ENCODE measurements at regions not wholly inside any gene's neighbourhood (a gene's known extent, or its start where the extent isn't known, plus 50 kb on each side); places are given as distances from the start of the nearest gene placed in this dataset.
"Not testable (repeated sequence)": the region's sequence is repeated elsewhere in the genome, so short reads cannot be mapped to it uniquely, and the experiment has no call there.

GRCh38 chr1:29417147-29417858, 181.0 kb downstream of the PTPRU start:
- DNase-seq (ENCODE audit: extremely low read depth, low read depth): no peak

- no peak for DNase-seq (ENCODE audit: extremely low read depth, low read depth)
These were observed 180.2 kb downstream of the PTPRU start for GRCh38 chr1:29416267-29417146.

- no peak for DNase-seq (ENCODE audit: extremely low read depth, low read depth)
These were observed 179.5 kb downstream of the PTPRU start for GRCh38 chr1:29415861-29416260.

GRCh38 chr1:29415156-29415830, 179.0 kb downstream of the PTPRU start:
- no peak for DNase-seq (ENCODE audit: extremely low read depth, low read depth)

GRCh38 chr1:29414086-29414485, 177.8 kb downstream of the PTPRU start:
- no peak for DNase-seq (ENCODE audit: extremely low read depth, low read depth)

GRCh38 chr1:29413661-29414060, 177.3 kb downstream of the PTPRU start:
- no peak for DNase-seq (ENCODE audit: extremely low read depth, low read depth)

- no peak for DNase-seq (ENCODE audit: extremely low read depth, low read depth)
These were observed 176.3 kb downstream of the PTPRU start for GRCh38 chr1:29412591-29412990.

- no peak for DNase-seq (ENCODE audit: extremely low read depth, low read depth)
These were observed 174.2 kb downstream of the PTPRU start for GRCh38 chr1:29410476-29410875.

- DNase-seq (ENCODE audit: extremely low read depth, low read depth): no peak
These were observed 173.3 kb downstream of the PTPRU start for GRCh38 chr1:29409616-29410015.

- no peak for DNase-seq (ENCODE audit: extremely low read depth, low read depth)
These were observed 172.7 kb downstream of the PTPRU start for GRCh38 chr1:29408831-29409605.

- DNase-seq (ENCODE audit: extremely low read depth, low read depth): no peak
These were observed 170.5 kb downstream of the PTPRU start for GRCh38 chr1:29406814-29407213.

- DNase-seq (ENCODE audit: extremely low read depth, low read depth): not testable (repeated sequence)
These were observed 163.9 kb downstream of the PTPRU start for GRCh38 chr1:29400203-29400602.

- DNase-seq (ENCODE audit: extremely low read depth, low read depth): no peak
These were observed 163.1 kb downstream of the PTPRU start for GRCh38 chr1:29399465-29399864.

GRCh38 chr1:29398431-29398830, 162.1 kb downstream of the PTPRU start:
- no peak for DNase-seq (ENCODE audit: extremely low read depth, low read depth)

- DNase-seq (ENCODE audit: extremely low read depth, low read depth): no peak
These were observed 161.7 kb downstream of the PTPRU start for GRCh38 chr1:29397981-29398380.

- no peak for DNase-seq (ENCODE audit: extremely low read depth, low read depth)
These were observed 160.9 kb downstream of the PTPRU start for GRCh38 chr1:29397256-29397590.

GRCh38 chr1:29396438-29397255, 160.3 kb downstream of the PTPRU start:
- no peak for DNase-seq (ENCODE audit: extremely low read depth, low read depth)

- no peak for DNase-seq (ENCODE audit: extremely low read depth, low read depth)
These were observed 159.6 kb downstream of the PTPRU start for GRCh38 chr1:29395736-29396437.

GRCh38 chr1:29394521-29395225, 158.4 kb downstream of the PTPRU start:
- no peak for DNase-seq (ENCODE audit: extremely low read depth, low read depth)

All from NCI-H460 (cell line).